GM19438 (cell line): ENCODE measurements at regions not wholly inside any gene's neighbourhood (a gene's known extent, or its start where the extent isn't known, plus 50 kb on each side); places are given as distances from the start of the nearest gene placed in this dataset.
"Not testable (repeated sequence)": the region's sequence is repeated elsewhere in the genome, so short reads cannot be mapped to it uniquely, and the experiment has no call there.

Experiments
- ATAC-seq: cut with Tn5 transposase; IDR thresholded peaks from one replicate; pipeline ENCODE4 v1.9.1; 2021; ENCODE audit warnings: low read depth; ENCODE audit not compliant: unreplicated experiment

GRCh38 chr12:16893426-16893825, 287.5 kb upstream of the LMO3 start:
- ATAC-seq: no peak

GRCh38 chr12:16891673-16892072, 285.7 kb upstream of the LMO3 start:
- ATAC-seq: no peak

- ATAC-seq: no peak
Observed at GRCh38 chr12:16884819-16885218, 278.9 kb upstream of the LMO3 start.

- ATAC-seq: no peak
Observed at GRCh38 chr12:16884056-16884455, 278.1 kb upstream of the LMO3 start.

GRCh38 chr12:16881986-16882570, 276.1 kb upstream of the LMO3 start:
- ATAC-seq: no peak

GRCh38 chr12:16880864-16881285, 274.9 kb upstream of the LMO3 start:
- ATAC-seq: no peak

GRCh38 chr12:16870845-16871244, 264.9 kb upstream of the LMO3 start:
- no peak for ATAC-seq

GRCh38 chr12:16863742-16864141, 257.8 kb upstream of the LMO3 start:
- no peak for ATAC-seq

- ATAC-seq: peak; percentile 97
Observed at GRCh38 chr12:16857456-16857923, 251.5 kb upstream of the LMO3 start.

GRCh38 chr12:16854465-16854864, 248.5 kb upstream of the LMO3 start:
- ATAC-seq: no peak

GRCh38 chr12:16849473-16849872, 243.5 kb upstream of the LMO3 start:
- no peak for ATAC-seq

- ATAC-seq: no peak
Observed at GRCh38 chr12:16844875-16845274, 238.9 kb upstream of the LMO3 start.

GRCh38 chr12:16833376-16834015, 227.5 kb upstream of the LMO3 start:
- ATAC-seq: peak; percentile 88

GRCh38 chr12:16828891-16829290, 222.9 kb upstream of the LMO3 start:
- no peak for ATAC-seq

GRCh38 chr12:16807731-16808130, 201.8 kb upstream of the LMO3 start:
- no peak for ATAC-seq

GRCh38 chr12:16796168-16796567, 190.2 kb upstream of the LMO3 start:
- no peak for ATAC-seq

GRCh38 chr12:16789204-16789790, 183.3 kb upstream of the LMO3 start:
- ATAC-seq: peak; percentile 56

- no peak for ATAC-seq
Observed at GRCh38 chr12:16788506-16789203, 182.7 kb upstream of the LMO3 start.

GRCh38 chr12:16785953-16786352, 180.0 kb upstream of the LMO3 start:
- ATAC-seq: no peak

- no peak for ATAC-seq
Observed at GRCh38 chr12:16785524-16785923, 179.6 kb upstream of the LMO3 start.

GRCh38 chr12:16769129-16769528, 163.2 kb upstream of the LMO3 start:
- not testable (repeated sequence) for ATAC-seq
